H9 (cell line): ENCODE measurements at regions not wholly inside any gene's neighbourhood (a gene's known extent, or its start where the extent isn't known, plus 50 kb on each side); places are given as distances from the start of the nearest gene placed in this dataset.

Source experiments
- DNase-seq: peaks from one replicate; pipeline ENCODE4 v3.0.0-alpha.2; 2017
- H2AFZ ChIP-seq: one replicate; pipeline ENCODE4 v1.6.1; 2013; ENCODE audit warnings: mild to moderate bottlenecking, low read length, control low read depth, moderate library complexity
- H2AK5ac ChIP-seq: 2 replicates; pipeline ENCODE4 v1.6.1; 2013; ENCODE audit warnings: low read length, control low read depth, mixed read lengths; ENCODE audit not compliant: insufficient read length
- H2BK120ac ChIP-seq: one replicate; pipeline ENCODE4 v1.6.1; 2013; ENCODE audit warnings: low read depth, mild to moderate bottlenecking, low read length, control low read depth, inconsistent platforms; ENCODE audit not compliant: poor library complexity, severe bottlenecking
- H2BK12ac ChIP-seq: 2 replicates; pipeline ENCODE4 v1.6.1; 2013; ENCODE audit warnings: low read length, control low read depth, mixed read lengths, low read depth; ENCODE audit not compliant: insufficient read length
- H2BK15ac ChIP-seq: 2 replicates; pipeline ENCODE4 v1.6.1; 2013; ENCODE audit warnings: low read depth, low read length, control low read depth
- H2BK20ac ChIP-seq: one replicate; pipeline ENCODE4 v1.6.1; 2013; ENCODE audit warnings: low read depth, mild to moderate bottlenecking, low read length, control low read depth, inconsistent platforms; ENCODE audit not compliant: poor library complexity, severe bottlenecking
- H2BK5ac ChIP-seq: 2 replicates; pipeline ENCODE4 v1.6.1; 2013; ENCODE audit warnings: low read length, control low read depth, mixed read lengths; ENCODE audit not compliant: insufficient read length
- H3K14ac ChIP-seq: 2 replicates; pipeline ENCODE4 v1.6.1; 2013; ENCODE audit warnings: low read length, control low read depth; ENCODE audit not compliant: insufficient read depth
- H3K18ac ChIP-seq: 2 replicates; pipeline ENCODE4 v1.6.1; 2013; ENCODE audit warnings: low read depth, mild to moderate bottlenecking, mixed read lengths, low read length, control low read depth; ENCODE audit not compliant: insufficient read length
- H3K23ac ChIP-seq: 2 replicates; pipeline ENCODE4 v1.6.1; 2013; ENCODE audit warnings: low read length, control low read depth, mixed read lengths, low read depth; ENCODE audit not compliant: insufficient read length
- H3K23me2 ChIP-seq: 2 replicates; pipeline ENCODE4 v1.6.1; 2013; ENCODE audit warnings: low read depth, mild to moderate bottlenecking, mixed read lengths, low read length, control low read depth; ENCODE audit not compliant: insufficient read length, poor library complexity, severe bottlenecking
- H3K27ac ChIP-seq: 2 replicates; pipeline ENCODE4 v1.5.1; 2013; ENCODE audit warnings: low read length, control low read depth, mixed read lengths, low read depth; ENCODE audit not compliant: insufficient read length
- H3K27me3 ChIP-seq: 2 replicates; pipeline ENCODE4 v1.6.1; 2013; ENCODE audit warnings: low read length, control low read depth, inconsistent platforms; ENCODE audit not compliant: insufficient read depth
- H3K4ac ChIP-seq: 2 replicates; pipeline ENCODE4 v1.6.1; 2013; ENCODE audit warnings: low read depth, mild to moderate bottlenecking, control low read depth, inconsistent platforms, low read length, moderate library complexity
- H3K4me1 ChIP-seq: 2 replicates; pipeline ENCODE4 v1.6.1; 2013; ENCODE audit warnings: low read length, control low read depth, inconsistent platforms; ENCODE audit not compliant: insufficient read depth
- H3K4me2 ChIP-seq: 2 replicates; pipeline ENCODE4 v1.6.1; 2013; ENCODE audit warnings: low read length, control low read depth, mixed read lengths; ENCODE audit not compliant: insufficient read length, insufficient read depth
- H3K56ac ChIP-seq: 2 replicates; pipeline ENCODE4 v1.6.1; 2013; ENCODE audit warnings: low read depth, mild to moderate bottlenecking, mixed read lengths, low read length, control low read depth; ENCODE audit not compliant: insufficient read length
- H3K79me1 ChIP-seq: 2 replicates; pipeline ENCODE4 v1.6.1; 2013; ENCODE audit warnings: low read depth, mild to moderate bottlenecking, moderate library complexity, low read length, control low read depth, inconsistent platforms; ENCODE audit not compliant: insufficient read depth, poor library complexity, severe bottlenecking
- H3K79me2 ChIP-seq: 2 replicates; pipeline ENCODE4 v1.6.1; 2013; ENCODE audit warnings: low read length, control low read depth, inconsistent platforms; ENCODE audit not compliant: insufficient read depth
- H3K9ac ChIP-seq: 2 replicates; pipeline ENCODE4 v1.6.1; 2013; ENCODE audit warnings: low read length, control low read depth, mixed read lengths; ENCODE audit not compliant: insufficient read length; ENCODE audit errors: extremely low read depth
- H3K9me3 ChIP-seq: one replicate; pipeline ENCODE4 v1.6.1; 2013; ENCODE audit warnings: low read depth, low read length, inconsistent platforms; ENCODE audit not compliant: control insufficient read depth
- H3T11ph ChIP-seq: one replicate; pipeline ENCODE4 v1.6.1; 2013; ENCODE audit warnings: mild to moderate bottlenecking, low read length, control low read depth, inconsistent platforms
- H4K20me1 ChIP-seq: one replicate; pipeline ENCODE4 v1.6.1; 2013; ENCODE audit not compliant: control insufficient read depth, insufficient read length, insufficient read depth
- H4K5ac ChIP-seq: 2 replicates; pipeline ENCODE4 v1.6.1; 2013; ENCODE audit warnings: low read depth, mild to moderate bottlenecking, mixed read lengths, low read length, control low read depth; ENCODE audit not compliant: insufficient read length
- H4K8ac ChIP-seq: replicated peaks from 2 replicates; pipeline ENCODE4 v1.6.1; 2013; ENCODE audit warnings: low read length, control low read depth, mixed read lengths, low read depth; ENCODE audit not compliant: insufficient read length
- H4K91ac ChIP-seq: 2 replicates; pipeline ENCODE4 v1.6.1; 2013; ENCODE audit warnings: low read depth, mild to moderate bottlenecking, moderate library complexity, mixed read lengths, low read length, control low read depth; ENCODE audit not compliant: insufficient read length
- H3K27ac Mint-ChIP-seq, 3 experiments: 2 replicates in 2 of 3; 3 replicates in 1 of 3; pipeline ENCODE4 v1.8.0; 2020 to 2021; ENCODE audit warnings: mixed read lengths in 3 of 3, mild to moderate bottlenecking in 1 of 3, moderate library complexity in 1 of 3
- H3K27me3 Mint-ChIP-seq: 2 replicates; pipeline ENCODE4 v1.8.0; 2021; ENCODE audit warnings: low read depth, mild to moderate bottlenecking, moderate library complexity, mixed read lengths
- H3K36me3 Mint-ChIP-seq, 3 experiments: 2 replicates in 2 of 3; 3 replicates in 1 of 3; pipeline ENCODE4 v1.8.0; 2020 to 2021; ENCODE audit warnings: low read depth in 3 of 3, mixed read lengths in 3 of 3; ENCODE audit not compliant: insufficient read depth in 1 of 3
- H3K4me1 Mint-ChIP-seq, 2 experiments: 2 replicates each; pipeline ENCODE4 v1.8.0; 2020; ENCODE audit warnings: mixed read lengths in 2 of 2
- H3K4me3 Mint-ChIP-seq, 2 experiments: 2 replicates in 1 of 2; 3 replicates in 1 of 2; pipeline ENCODE4 v1.8.0; 2020 to 2021; ENCODE audit warnings: mild to moderate bottlenecking in 2 of 2, mixed read lengths in 2 of 2, moderate library complexity in 1 of 2
- H3K9me3 Mint-ChIP-seq, 2 experiments: 2 replicates in 1 of 2; 3 replicates in 1 of 2; pipeline ENCODE4 v1.8.0; 2020; ENCODE audit warnings: mild to moderate bottlenecking in 2 of 2, mixed read lengths in 2 of 2, moderate library complexity in 1 of 2
- TF ChIP-seq, protein P1 (sequence below): fragments of 200-600 bp; sonication (generic); conservative IDR thresholded peaks from 3 replicates; pipeline ENCODE4 v1.8.0; 2021; ENCODE audit warnings: antibody characterized with exemption, mild to moderate bottlenecking

DNA sequence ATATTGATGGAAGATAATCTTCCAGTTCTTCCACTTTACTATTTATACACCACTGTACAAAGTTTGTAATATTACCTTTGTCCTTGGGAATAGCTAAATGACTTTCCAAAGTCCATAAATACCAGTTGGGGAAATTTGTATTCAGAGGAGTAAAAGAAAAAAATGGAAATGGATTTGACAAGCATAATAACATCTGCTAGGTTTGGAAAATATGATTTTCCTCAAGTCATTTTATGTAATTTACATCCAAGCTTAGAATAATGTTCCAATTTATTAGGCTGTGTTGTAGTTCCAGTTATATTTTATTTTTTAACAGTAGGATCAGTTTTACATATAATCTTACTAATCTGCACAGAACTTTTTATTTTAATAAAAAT, 563.0 kb upstream of the PKDCC start:
- Histone ChIP-seq H2BK15ac (no peak overlapping the region), H2AFZ (no peak overlapping the region), H3K4me2 (no peak overlapping the region), H3K14ac (no peak overlapping the region), H2AK5ac (no peak overlapping the region), H4K8ac (no peak overlapping the region), H4K5ac (no peak overlapping the region), H3K9me3 (no peaks in the 10 kb centered on the region), H4K20me1 (no peaks in the 10 kb centered on the region), H3K4ac (no peak overlapping the region), H3K23me2 (no peaks in the 10 kb centered on the region), H3T11ph (no peak overlapping the region), H3K9ac (no peak overlapping the region), H3K27ac (no peak overlapping the region), H3K18ac (no peak overlapping the region), H2BK12ac (no peak overlapping the region), H3K79me2 (no peaks in the 10 kb centered on the region), H3K56ac (no peak overlapping the region), H2BK20ac (no peak overlapping the region), H3K4me1 (no peaks in the 10 kb centered on the region), H2BK120ac (no peak overlapping the region), H2BK5ac (no peak overlapping the region), H3K79me1 (no peaks in the 10 kb centered on the region), H4K91ac (no peak overlapping the region), H3K23ac (no peak overlapping the region), H3K27me3 (no peaks in the 10 kb centered on the region)
- H3K4me3 Mint-ChIP-seq: no peak overlapping the region
- TF ChIP-seq, protein P1, sequence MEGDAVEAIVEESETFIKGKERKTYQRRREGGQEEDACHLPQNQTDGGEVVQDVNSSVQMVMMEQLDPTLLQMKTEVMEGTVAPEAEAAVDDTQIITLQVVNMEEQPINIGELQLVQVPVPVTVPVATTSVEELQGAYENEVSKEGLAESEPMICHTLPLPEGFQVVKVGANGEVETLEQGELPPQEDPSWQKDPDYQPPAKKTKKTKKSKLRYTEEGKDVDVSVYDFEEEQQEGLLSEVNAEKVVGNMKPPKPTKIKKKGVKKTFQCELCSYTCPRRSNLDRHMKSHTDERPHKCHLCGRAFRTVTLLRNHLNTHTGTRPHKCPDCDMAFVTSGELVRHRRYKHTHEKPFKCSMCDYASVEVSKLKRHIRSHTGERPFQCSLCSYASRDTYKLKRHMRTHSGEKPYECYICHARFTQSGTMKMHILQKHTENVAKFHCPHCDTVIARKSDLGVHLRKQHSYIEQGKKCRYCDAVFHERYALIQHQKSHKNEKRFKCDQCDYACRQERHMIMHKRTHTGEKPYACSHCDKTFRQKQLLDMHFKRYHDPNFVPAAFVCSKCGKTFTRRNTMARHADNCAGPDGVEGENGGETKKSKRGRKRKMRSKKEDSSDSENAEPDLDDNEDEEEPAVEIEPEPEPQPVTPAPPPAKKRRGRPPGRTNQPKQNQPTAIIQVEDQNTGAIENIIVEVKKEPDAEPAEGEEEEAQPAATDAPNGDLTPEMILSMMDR: no peak
- peaks cover 0 to 6% (median 0%) of the 10 kb centered on the region in 3 experiments; a peak in 2 of 7 replicates for H3K36me3 Mint-ChIP-seq
- no peaks in the 10 kb centered on the region for H3K4me1 Mint-ChIP-seq
- H3K27ac Mint-ChIP-seq: no peak overlapping the region
- DNase-seq: no peak
- no peaks in the 10 kb centered on the region for H3K27me3 Mint-ChIP-seq
- H3K9me3 Mint-ChIP-seq: peaks cover 6 to 7% of the 10 kb centered on the region in 2 experiments; a peak in 2 of 5 replicates
